HFF-Myc (cell line): ENCODE measurements at regions not wholly inside any gene's neighbourhood (a gene's known extent, or its start where the extent isn't known, plus 50 kb on each side); places are given as distances from the start of the nearest gene placed in this dataset.

Experiments used
- DNase-seq: peaks from one replicate; pipeline ENCODE4 v3.0.0-alpha.2; 2011; ENCODE audit warnings: low read depth; ENCODE audit errors: extremely low read depth
- H3K4me3 ChIP-seq: replicated peaks from 2 replicates; pipeline ENCODE4 v1.5.1; 2011; ENCODE audit warnings: low read depth, mild to moderate bottlenecking, control low read depth, low read length
- CTCF ChIP-seq: IDR thresholded peaks from 2 replicates; pipeline ENCODE4 v1.5.1; 2012; ENCODE audit warnings: mild to moderate bottlenecking, low read depth, low read length, control low read depth; ENCODE audit errors: missing control alignments

- no peak for DNase-seq
- no peak for TF ChIP-seq CTCF
- no peak overlapping the region for H3K4me3 ChIP-seq
Measured at GRCh38 chr18:47513614-47514013, 262.2 kb upstream of the SKOR2 start.

- no peak for DNase-seq
- no peak overlapping the region for H3K4me3 ChIP-seq
- no peak for TF ChIP-seq CTCF
Measured at GRCh38 chr18:47512726-47513435, 261.4 kb upstream of the SKOR2 start.

GRCh38 chr18:47512056-47512455 lies 260.6 kb upstream of the SKOR2 start:
- TF ChIP-seq CTCF = no peak
- no peak for DNase-seq
- H3K4me3 ChIP-seq = no peak overlapping the region

GRCh38 chr18:47510831-47511230 lies 259.4 kb upstream of the SKOR2 start:
- TF ChIP-seq CTCF = no peak
- no peak overlapping the region for H3K4me3 ChIP-seq
- no peak for DNase-seq

GRCh38 chr18:47507651-47508050 lies 256.2 kb upstream of the SKOR2 start:
- TF ChIP-seq CTCF = no peak
- H3K4me3 ChIP-seq = no peak overlapping the region
- no peak for DNase-seq

- DNase-seq = no peak
- H3K4me3 ChIP-seq = no peak overlapping the region
Measured at GRCh38 chr18:47506897-47507296, 255.4 kb upstream of the SKOR2 start.

More at GRCh38 chr18:47506897-47507296, 255.4 kb upstream of the SKOR2 start:
- TF ChIP-seq CTCF = no peak
